Brain pericyte (primary cell): ENCODE measurements at regions not wholly inside any gene's neighbourhood (a gene's known extent, or its start where the extent isn't known, plus 50 kb on each side); places are given as distances from the start of the nearest gene placed in this dataset.

Experiments used
- DNase-seq: peaks from one replicate; pipeline ENCODE4 v3.0.0-alpha.2; 2012; ENCODE audit warnings: low read depth, low spot score

DNA sequence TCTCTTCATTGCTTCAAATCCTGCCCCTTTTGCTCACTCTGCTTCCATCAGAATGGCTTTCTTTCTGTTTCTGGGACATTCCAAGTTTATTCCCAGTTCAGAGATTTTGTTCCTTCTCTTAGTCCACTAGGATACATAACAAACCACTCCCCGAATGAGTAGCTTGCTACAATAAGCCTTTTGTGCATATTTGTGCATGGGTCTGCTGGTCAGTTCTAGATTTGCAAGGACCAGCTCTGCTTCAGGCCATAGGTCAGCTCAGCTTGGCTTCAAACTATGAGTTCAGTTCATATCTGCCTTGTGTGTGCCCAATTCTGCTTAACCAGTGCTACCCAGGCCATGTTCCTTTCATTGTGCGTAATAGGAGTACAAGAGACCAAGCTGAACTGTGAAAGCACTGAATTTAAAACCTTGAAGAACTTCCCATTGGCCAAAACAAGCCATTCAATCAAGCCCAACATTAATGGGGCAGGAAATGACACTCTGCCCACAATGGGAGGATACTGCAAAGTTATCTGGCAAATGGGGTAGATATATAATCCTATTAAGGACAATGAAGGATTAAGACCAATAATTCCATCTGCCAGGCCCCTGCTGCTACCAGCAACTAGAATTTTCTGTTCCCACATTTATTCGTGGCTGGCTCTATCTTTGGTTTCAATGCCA, 328.8 kb downstream of the PRELID2 start:
- DNase-seq: no peak

DNA sequence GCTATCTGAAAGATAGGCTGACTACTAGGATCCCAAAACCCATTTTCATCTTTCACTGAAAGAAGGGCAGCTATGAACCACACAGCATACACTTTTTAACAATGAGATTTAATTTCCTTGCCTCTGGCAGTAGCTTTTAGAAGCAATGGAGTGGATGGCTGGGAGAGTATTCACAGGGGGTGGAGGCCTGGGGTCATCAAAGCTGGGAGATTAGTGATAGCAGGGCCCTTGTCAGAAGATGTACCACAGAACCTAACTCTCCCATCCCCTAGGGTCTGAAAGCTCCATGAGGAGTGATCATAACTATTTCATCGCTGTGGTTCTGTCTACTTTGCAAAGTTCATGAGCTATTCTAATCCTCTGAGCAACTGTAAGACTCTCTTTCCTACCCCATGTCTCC, 332.2 kb downstream of the PRELID2 start:
- DNase-seq: no peak

DNA sequence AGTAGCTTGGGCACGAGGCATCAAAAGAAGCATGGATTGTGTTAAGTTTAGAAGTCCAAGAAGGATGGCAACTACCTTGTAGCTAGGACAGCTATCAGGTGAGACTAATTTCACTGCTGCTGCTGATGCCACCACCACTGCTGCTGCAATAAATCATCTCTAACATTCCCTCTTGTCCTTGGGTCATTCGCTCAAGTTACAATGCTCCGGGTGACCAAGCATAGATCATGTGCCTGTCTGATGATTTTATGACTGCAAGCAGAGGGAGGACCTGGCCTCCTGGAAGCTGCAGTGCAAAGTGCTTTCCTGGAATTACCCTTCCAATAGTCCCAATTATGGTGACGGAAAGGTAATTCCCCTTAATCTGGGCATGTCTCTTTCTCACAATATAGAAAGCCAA, 334.4 kb downstream of the PRELID2 start:
- no peak for DNase-seq

DNA sequence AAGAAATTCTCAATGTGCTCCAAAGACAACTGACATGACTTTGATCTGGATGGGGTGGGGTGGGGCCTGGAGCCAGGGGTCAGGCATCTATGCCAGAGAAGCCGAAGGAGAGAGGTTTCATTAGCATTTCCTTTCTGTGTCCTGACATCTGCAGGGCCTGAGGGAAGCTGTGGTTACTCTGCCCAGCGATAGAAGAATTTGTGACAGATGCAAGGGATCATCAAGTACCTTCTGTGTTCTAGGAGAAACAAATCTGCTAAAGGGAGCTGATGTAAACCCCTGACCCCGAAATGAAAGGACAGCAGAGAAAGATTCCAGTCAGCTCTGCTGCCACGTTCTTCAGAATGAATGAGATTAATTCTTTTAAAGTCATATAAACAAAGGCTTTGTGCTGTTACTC, 335.7 kb downstream of the PRELID2 start:
- DNase-seq: no peak

DNA sequence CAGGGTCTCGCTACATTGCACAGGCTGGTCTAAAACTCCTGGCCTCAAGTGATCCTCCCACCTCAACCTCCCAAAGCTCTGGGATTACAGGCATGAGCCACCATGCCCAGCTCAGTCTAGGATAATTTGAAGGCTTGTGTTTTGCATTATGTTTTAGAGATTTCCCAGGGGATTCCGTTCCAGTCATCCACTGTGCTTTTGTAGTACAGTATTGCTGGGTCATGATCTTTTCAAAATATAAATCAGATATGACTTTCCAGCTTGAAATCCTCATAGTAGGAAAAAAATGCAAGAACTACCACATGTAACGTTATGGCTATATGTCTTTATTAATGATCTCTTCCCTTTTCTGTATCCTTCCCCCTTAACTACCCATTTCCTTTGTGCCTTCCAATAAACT, 338.1 kb downstream of the PRELID2 start:
- DNase-seq: no peak

DNA sequence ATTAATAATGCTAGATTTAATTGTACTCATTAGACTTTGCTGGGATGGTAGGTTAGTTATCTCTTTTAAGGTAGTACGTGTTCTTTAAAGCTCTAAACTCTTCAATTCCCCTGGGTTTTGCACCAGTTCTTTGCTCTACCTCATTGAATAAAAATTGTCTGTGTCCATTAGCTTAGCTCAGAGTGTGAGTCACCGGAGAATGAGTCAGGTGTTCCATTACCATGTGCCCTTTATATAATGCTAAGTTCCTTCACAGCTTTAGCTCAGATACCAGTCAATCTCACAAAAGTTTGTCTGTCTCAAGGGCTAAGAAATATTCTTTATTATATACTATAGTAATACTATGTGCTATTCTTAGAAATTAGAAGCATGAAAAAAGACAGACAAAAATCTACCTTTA, 339.4 kb downstream of the PRELID2 start:
- DNase-seq: peak; percentile 18

DNA sequence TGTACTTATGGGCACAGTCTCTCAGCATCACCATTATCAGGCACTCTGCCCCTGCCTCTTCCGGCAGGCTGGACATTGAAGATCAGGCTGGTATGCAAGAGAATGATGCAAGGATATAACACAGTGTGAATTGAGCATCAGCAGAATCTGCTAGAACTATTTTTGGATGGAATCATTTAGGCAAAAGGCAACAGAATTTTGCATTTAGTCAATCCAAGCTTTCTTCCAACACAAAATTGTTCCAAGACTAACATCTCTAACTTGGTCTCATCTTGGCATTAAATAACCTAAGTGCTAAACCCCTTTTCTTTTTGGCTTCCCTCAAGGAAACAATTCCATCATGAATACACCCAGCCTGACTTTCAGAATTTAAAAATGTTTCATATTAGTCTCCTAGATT, 339.9 kb downstream of the PRELID2 start:
- no peak for DNase-seq

DNA sequence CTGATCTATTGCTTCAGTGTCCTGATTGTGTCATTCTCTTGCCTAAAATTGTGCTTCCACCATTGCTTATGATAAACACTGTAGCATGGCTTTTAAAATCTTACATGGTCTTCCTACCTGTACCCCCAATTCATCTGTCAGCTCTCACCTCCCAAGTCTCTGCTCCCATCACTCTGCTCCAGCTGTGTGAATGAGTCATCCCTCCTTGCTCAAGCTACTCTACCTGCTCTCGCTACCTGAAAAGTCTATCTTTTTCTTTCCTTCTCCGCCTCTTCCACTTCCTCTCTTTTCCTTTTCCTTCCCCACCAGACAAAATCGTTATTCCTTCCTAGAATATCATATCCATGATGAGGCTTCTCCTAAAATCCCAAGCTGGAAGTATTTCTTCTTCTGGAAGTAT, 341.7 kb downstream of the PRELID2 start:
- no peak for DNase-seq

DNA sequence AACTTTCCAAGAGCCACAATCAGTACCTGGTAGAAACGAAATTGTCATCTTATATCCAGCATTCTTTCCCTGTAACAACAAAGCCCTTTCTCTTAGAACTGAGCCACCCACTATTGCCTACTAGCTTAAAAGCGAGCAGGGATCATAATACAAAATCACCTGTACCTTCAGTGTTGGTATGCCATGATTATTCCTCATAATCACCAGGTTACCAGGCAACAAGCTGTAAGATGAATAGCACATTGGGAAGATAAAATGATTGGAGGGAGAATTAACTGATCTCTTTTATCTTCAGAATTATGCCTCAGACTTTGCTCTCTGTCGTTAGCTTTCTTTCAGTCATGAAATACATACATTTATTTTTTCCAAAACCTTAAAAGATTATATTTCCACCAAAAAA, 345.6 kb downstream of the PRELID2 start:
- DNase-seq: no peak

DNA sequence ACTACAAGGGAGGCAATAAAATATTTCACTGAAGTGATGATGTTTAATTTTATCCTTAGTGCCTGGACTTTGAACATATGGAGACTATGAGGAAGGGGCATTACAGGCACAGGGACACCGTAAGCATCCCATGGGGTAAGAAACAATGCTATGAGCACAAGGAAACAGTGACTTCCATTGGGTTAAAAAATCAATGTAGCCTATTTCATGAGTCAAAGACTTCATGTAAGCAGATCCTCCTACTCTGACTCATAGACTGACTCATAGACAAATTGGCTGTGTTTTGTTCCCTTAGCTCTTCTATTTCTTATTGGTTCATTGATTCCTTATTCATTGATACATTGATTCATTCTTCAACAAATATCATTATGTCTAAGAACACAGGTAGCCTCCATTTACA, 351.0 kb downstream of the PRELID2 start:
- no peak for DNase-seq

DNA sequence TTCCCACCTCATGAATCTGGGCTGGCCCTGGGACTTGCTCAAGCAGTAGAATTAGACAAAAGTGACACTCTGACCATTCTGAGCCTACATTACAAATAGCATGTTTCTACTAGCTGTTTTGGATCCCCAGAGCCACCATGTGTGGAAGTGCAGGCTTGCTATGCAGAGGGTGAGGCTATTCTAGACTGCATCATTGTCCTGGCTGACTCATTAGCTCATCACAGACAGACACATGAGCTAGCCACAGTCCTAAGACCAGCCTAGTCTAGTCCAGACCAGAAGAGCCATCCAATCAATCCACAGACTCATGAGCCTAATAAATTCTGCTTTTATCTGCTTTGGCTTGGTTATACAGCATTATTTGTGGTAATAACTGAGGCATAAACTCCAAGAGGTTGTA, 351.9 kb downstream of the PRELID2 start:
- DNase-seq: no peak

DNA sequence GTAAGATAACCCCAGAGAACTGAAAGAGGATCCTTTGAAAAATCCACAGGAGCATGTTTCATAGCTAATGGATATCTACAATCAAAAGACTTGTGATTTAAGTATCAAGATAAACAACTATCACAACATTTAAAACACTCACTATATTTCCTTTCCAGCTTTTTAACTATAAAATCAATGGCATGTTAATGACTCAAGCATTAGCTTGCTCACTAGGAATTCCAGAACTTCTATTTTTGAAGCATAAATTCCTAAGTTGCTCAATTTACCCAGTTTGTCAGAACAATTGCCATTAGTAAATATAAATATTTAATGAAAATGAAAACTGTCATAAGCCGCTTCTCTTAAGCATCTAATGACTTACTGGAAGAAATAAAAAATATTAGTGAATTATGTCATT, 355.3 kb downstream of the PRELID2 start:
- DNase-seq: no peak

DNA sequence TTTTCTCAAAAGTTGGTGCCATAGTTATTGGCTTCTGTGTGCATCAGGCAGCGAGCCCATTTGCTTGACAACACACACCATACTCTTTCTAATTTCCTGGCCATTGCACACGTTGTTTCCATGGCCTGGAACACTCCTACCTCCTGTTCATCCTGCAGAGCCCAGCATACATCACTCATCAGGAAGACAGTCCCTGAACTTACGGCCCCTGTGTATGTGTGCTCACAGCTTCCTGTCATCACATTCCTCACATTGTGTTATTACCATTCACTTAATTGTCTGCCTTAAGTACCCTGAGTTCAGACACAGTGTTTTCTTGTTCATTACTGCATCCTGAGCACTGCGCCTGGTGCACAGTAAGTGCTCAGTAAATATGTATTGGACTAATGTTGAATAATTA, 355.9 kb downstream of the PRELID2 start:
- DNase-seq: no peak

DNA sequence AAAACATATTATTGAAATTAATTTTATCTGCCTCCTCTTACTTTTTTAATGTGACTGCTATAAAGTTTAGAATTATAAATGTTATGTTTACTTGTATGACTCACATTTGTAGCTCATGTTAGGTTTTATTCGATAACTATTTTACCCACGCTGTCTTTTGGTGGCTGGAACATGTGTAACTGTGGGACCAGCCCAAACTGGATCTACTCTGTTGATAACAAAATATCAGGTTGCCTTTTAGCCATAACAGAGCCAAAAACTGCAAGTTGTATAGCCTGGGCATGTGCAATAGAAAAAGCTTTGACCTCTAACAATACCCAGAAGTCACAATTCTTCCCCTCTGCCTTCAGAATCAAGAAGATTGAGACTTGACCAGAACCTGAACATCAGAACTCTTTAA, 356.5 kb downstream of the PRELID2 start:
- DNase-seq: no peak

DNA sequence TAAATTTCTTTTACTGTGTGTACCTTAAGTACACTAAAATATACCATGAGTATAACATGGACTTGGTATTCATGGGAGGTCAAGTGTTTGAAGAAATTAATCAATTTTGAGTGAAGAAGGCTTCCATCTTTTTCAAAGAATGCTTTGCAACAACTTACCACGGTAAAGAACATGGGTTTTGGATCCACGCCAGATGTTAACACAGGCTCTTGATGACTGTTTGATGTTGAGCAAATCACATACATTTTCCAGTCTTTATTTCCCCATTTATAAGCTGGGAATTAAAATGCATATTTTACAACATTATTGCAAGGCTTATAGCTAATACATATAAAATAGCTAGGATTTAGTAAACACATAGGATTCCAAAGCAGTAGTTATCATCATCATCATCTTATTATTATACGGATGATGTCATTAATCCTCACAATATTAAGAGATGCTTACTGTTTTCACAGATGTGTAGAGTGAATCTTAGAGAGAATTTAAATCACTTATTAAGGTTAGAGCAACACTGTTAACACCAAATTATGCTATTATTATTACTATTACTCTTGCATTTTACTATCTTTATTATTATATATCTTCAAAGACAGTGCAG, 362.0 kb downstream of the PRELID2 start:
- no peak for DNase-seq

DNA sequence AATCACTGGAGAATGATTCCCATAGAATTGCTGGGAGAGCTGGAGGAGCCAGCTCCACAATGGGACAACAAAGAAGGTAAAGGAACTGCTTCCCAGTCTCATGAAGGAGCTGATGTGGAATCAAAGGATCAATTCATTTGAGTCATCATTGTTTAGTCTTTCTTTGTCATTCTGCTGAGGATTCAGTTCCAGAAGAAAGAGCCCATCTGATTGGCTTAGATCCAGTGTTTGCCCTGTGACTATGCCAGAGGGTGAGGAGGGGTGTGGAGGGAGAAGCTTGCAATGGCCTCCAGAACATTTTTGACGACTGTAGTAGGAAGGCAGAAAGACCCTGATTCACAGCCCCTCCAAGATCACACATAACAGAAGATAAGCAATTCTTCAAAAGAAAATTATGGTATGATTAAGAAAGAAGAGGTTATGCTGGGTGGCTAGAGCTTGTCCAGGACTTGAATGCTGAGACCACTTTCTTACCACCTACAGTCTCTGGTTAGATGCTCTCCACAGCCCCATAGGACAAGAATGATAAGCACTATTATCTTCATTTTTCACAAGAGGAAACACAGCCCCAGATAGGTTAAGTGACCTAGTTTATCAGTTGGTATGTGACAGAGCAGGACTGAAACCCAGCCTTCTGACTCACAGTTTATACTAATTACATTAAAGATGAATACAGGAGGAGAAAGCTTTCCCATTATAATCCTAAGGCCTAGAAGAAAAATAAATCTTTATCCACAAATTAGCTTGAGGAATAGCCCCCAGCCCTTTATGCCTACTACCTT, 363.1 kb downstream of the PRELID2 start:
- no peak for DNase-seq

DNA sequence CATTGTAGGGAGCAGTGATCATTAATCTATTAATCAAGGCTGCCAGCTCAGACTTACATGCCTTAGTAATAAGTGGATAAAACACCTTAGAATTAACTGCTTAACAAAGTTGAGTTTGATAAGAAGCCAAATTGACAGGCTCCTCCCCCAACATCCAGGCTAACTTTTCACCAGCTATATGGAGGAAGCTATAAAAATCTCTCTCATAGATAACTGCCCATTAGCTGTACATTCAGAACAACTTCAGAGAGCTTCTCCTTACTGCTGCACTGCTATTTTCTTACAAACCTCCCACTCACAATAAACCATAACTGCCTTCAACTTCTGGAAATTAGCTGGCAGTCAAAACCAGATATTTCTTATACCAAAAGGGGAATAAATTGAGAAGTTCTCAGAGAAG, 364.1 kb downstream of the PRELID2 start:
- DNase-seq: no peak

DNA sequence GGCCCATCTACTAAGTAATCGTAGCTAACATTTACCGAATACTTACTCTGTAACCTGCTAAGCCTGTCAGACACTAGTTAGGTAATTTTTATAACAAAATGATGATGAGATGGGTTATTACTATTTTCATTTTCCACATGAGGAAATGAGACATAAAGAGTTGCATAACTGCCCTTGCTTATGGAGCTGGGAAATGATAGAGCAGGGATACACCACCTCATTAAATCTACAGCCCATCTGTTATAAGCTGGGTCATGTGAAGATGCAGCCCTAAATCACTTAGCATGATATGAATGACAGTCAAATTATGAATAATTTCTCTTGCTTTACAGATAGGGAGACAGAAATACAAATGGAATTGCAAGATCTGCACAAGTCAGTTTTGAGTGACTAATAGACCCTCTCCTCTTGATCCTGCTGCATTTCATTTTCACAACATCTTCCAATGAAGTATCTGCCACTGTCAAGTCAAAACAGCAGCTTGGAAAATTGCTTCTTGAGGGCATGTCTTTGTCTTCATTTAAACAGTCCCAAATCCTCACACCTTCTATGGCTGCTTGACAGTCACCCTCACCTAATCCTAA, 364.7 kb downstream of the PRELID2 start:
- DNase-seq: no peak

DNA sequence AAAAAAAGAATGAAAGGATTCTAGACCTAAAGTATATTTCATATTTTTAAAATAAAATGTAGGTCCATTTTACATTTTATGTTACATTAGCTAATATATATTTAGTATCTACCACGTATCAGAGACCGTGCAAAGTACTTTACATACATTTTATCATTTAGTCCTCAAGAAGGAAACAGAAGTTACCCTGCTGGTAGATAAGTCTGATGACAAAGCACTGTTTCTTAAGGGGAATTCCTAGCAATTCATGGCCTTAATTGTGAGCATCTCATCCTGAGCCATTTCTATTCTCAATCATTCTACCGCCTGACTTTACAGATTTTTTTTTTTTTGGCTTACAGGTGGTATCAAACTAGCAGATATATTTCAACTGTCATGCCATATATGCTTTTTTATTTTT, 367.7 kb downstream of the PRELID2 start:
- no peak for DNase-seq

DNA sequence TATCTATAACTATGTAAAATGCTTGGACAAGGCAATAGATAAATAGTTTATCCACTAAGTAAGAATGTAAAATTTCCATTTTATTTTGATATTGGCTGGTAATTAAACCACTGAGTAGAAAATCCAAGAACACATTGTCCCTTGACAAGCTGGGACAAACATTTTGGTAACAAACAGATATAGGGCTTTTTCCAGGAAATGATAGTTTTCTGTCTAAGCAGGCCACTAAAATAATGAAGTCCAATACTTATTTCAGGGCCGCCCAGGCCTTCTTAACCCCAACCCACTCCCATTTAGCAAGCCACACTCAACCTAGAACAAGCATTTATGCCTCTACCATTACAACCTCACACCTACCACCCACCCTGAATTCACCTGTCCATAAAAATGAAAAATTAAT, 368.6 kb downstream of the PRELID2 start:
- no peak for DNase-seq

DNA sequence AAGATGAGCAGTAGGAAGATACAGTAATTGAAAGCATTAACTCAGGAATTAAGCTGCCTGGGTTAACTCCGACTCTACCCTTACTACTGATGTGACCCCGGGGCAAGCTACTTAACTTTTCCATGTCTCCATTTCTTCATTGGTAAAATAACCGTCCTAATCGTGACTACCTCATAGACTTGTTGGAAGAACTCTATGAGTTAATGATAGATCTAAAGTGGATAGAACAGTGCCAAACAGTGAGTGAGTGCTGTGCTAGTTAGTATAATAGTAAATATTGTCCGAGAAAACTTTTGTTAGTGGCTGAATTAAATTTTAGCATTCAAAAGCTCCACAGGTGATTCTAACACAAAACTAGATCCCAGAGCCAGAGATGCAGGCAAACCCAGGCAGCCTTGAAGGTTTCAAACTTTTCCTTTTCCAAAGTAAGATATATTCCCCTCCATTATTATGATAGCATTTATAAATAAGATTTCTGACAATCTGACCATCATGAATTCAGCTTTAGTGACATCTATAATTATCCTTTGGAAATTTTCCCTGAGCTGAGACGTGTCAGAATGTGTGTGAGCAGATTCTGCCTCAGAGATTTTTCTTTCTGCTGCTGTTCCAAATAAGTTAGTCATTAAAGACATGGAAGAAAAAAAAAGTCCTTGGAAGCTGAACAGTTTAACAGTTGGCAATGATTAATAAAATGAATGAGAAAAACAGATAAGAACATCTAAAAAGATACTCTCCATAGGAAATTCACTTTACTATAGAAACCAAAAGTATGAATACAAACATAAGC, 369.5 kb downstream of the PRELID2 start:
- DNase-seq: no peak

DNA sequence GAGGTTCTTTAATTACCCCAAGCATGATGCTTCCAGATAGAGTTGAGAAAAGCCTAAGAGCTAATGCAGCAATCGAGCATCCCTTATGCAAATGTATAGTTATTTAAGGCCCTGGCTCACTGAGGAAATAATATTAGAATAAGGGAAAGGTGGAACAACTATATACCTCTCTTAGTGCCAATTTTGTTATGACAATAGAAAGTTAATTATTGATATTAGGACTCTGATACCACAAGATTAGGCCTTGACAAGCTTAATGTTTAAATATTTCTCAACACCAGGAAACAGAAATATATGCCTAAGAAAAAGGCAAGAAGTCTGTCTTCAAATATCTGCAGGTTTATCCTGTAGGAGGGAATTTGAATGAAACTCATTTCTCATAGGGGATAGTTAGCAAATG, 371.0 kb downstream of the PRELID2 start:
- no peak for DNase-seq
